Peyer's patch (tissue), 4 donors: ENCODE measurements at regions not wholly inside any gene's neighbourhood (a gene's known extent, or its start where the extent isn't known, plus 50 kb on each side); places are given as distances from the start of the nearest gene placed in this dataset.
"Not testable (repeated sequence)": the region's sequence is repeated elsewhere in the genome, so short reads cannot be mapped to it uniquely, and the experiment has no call there.

Experiments
- DNase-seq, 3 donors: peaks; one replicate each; pipeline ENCODE4 v3.0.0-alpha.2; 2017 to 2019
- H3K27ac ChIP-seq, 4 donors: fragments of 200-600 bp; sonication (generic); one replicate each; pipeline ENCODE4 v1.5.1; 2016 to 2019
- H3K27me3 ChIP-seq, 2 donors: fragments of 200-600 bp; sonication (generic); one replicate each; pipeline ENCODE4 v1.5.1; 2019
- H3K36me3 ChIP-seq, 3 donors: fragments of 200-600 bp; sonication (generic); one replicate each; pipeline ENCODE4 v1.5.1; 2016 to 2019
- H3K4me1 ChIP-seq, 4 donors: fragments of 200-600 bp; sonication (generic); one replicate each; pipeline ENCODE4 v1.5.1; 2016 to 2019
- H3K4me3 ChIP-seq, 4 donors: fragments of 200-600 bp; sonication (generic); 1 replicate in 3 of 4; 2 replicates in 1 of 4; pipeline ENCODE4 v1.5.1; 2016 to 2019; ENCODE audit warnings: mild to moderate bottlenecking in 1 of 4
- H3K9me3 ChIP-seq, 4 donors: fragments of 200-600 bp; sonication (generic); one replicate each; pipeline ENCODE4 v1.5.1; 2016 to 2019; ENCODE audit warnings: mild to moderate bottlenecking in 1 of 4
- CTCF ChIP-seq, 6 experiments: fragments of 450-650 bp in 4 of 6; fragments of 200-600 bp in 2 of 6; sonication (generic) in 1 of 6; IDR thresholded peaks; one replicate each; pipeline ENCODE4 v1.5.1; 2017 to 2019; ENCODE audit warnings: antibody characterized with exemption in 6 of 6, mild to moderate bottlenecking in 3 of 6, moderate library complexity in 1 of 6
- POLR2A ChIP-seq, 2 donors: fragments of 450-650 bp; IDR thresholded peaks; one replicate each; pipeline ENCODE4 v1.5.1; 2017; ENCODE audit warnings: antibody characterized with exemption in 2 of 2, mild to moderate bottlenecking in 2 of 2, moderate library complexity in 2 of 2

GRCh38 chr14:89673512-89674225 lies 256.6 kb upstream of the FOXN3 start:
- TF ChIP-seq CTCF (IDR thresholded peaks at IDR 0.05) (no peak), POLR2A (IDR thresholded peaks at IDR 0.05) (no peak)
- DNase-seq, result peak in 1 of 3 donors; percentile 67
- H3K36me3 ChIP-seq, result no peaks in the 10 kb centered on the region
- H3K27me3 ChIP-seq, result no peaks in the 10 kb centered on the region
- peak overlapping the region in 3 of 4 donors; percentile 59 to 92 (median 82) for H3K27ac ChIP-seq
- H3K4me3 ChIP-seq, result no peak overlapping the region
- H3K9me3 ChIP-seq, result no peaks in the 10 kb centered on the region
- H3K4me1 ChIP-seq, result no peaks in the 10 kb centered on the region

GRCh38 chr14:89672636-89673511 lies 255.8 kb upstream of the FOXN3 start:
- TF ChIP-seq CTCF (IDR thresholded peaks at IDR 0.05), result peak in 1 of 6 experiments; percentile 27
- TF ChIP-seq POLR2A (IDR thresholded peaks at IDR 0.05), result peak; percentile 39
- peak overlapping the region in 2 of 4 donors; percentile 29 to 52 for H3K4me3 ChIP-seq
- DNase-seq, result peak in 2 of 3 donors; percentile 71 to 79

GRCh38 chr14:89669193-89669592 lies 252.2 kb upstream of the FOXN3 start:
- DNase-seq, result peak in 1 of 3 donors; percentile 55
- H3K9me3 ChIP-seq, result no peaks in the 10 kb centered on the region
- no peak for TF ChIP-seq POLR2A (IDR thresholded peaks at IDR 0.05)
- TF ChIP-seq CTCF (IDR thresholded peaks at IDR 0.05), result no peak

More at GRCh38 chr14:89672636-89673511, 255.8 kb upstream of the FOXN3 start:
- H3K36me3 ChIP-seq, result no peaks in the 10 kb centered on the region
- no peaks in the 10 kb centered on the region for H3K9me3 ChIP-seq
- peak overlapping the region in 3 of 4 donors; percentile 59 to 92 (median 82) for H3K27ac ChIP-seq
- H3K27me3 ChIP-seq, result no peaks in the 10 kb centered on the region
- H3K4me1 ChIP-seq, result no peaks in the 10 kb centered on the region

GRCh38 chr14:89667983-89668382 lies 250.9 kb upstream of the FOXN3 start:
- TF ChIP-seq CTCF (IDR thresholded peaks at IDR 0.05) (no peak), POLR2A (IDR thresholded peaks at IDR 0.05) (no peak)

More at GRCh38 chr14:89669193-89669592, 252.2 kb upstream of the FOXN3 start:
- H3K27ac ChIP-seq, result no peak overlapping the region
- H3K4me1 ChIP-seq, result no peaks in the 10 kb centered on the region
- H3K36me3 ChIP-seq, result no peaks in the 10 kb centered on the region
- no peak overlapping the region for H3K4me3 ChIP-seq
- H3K27me3 ChIP-seq, result no peaks in the 10 kb centered on the region

GRCh38 chr14:89665300-89666081 lies 248.5 kb upstream of the FOXN3 start:
- peak in 1 of 3 donors; percentile 78 for DNase-seq
- H3K27me3 ChIP-seq, H3K4me1 ChIP-seq, H3K4me3 ChIP-seq, H3K9me3 ChIP-seq, H3K36me3 ChIP-seq: not testable (repeated sequence)
- H3K27ac ChIP-seq, result peak overlapping the region in 2 of 4 donors; percentile 25 to 75

More at GRCh38 chr14:89667983-89668382, 250.9 kb upstream of the FOXN3 start:
- Histone ChIP-seq H3K9me3 (no peaks in the 10 kb centered on the region), H3K27ac (no peak overlapping the region), H3K4me3 (no peak overlapping the region), H3K4me1 (no peaks in the 10 kb centered on the region), H3K27me3 (no peaks in the 10 kb centered on the region), H3K36me3 (no peaks in the 10 kb centered on the region)
- DNase-seq, result no peak
